Upper lobe of left lung (tissue), 6 donors: ENCODE measurements at regions not wholly inside any gene's neighbourhood (a gene's known extent, or its start where the extent isn't known, plus 50 kb on each side); places are given as distances from the start of the nearest gene placed in this dataset.

ENCODE experiments used
- ATAC-seq, 2 donors: fragments of 200-7000 bp; cut with Tn5 transposase; one replicate each; pipeline ENCODE4 v1.9.1; 2022; ENCODE audit warnings: mild to moderate bottlenecking in 2 of 2, moderate library complexity in 2 of 2; ENCODE audit not compliant: low FRiP score in 2 of 2
- DNase-seq, 2 donors: peaks; one replicate each; pipeline ENCODE4 v3.0.0-alpha.2; 2019 to 2020
- H3K27ac ChIP-seq, 4 donors: fragments of 200-600 bp; sonication (generic); one replicate each; pipeline ENCODE4 v1.5.1; 2016 to 2019
- H3K27me3 ChIP-seq, 4 donors: fragments of 200-600 bp; sonication (generic); one replicate each; pipeline ENCODE4 v1.5.1; 2017 to 2019
- H3K36me3 ChIP-seq, 4 donors: fragments of 200-600 bp; sonication (generic); one replicate each; pipeline ENCODE4 v1.5.1; 2016 to 2019
- H3K4me1 ChIP-seq, 4 donors: fragments of 200-600 bp; sonication (generic); one replicate each; pipeline ENCODE4 v1.5.1; 2018 to 2019
- H3K4me3 ChIP-seq, 4 donors: fragments of 200-600 bp; sonication (generic); one replicate each; pipeline ENCODE4 v1.5.1; 2017 to 2019; ENCODE audit warnings: mild to moderate bottlenecking in 2 of 4, moderate library complexity in 1 of 4
- H3K9me3 ChIP-seq, 4 donors: fragments of 200-600 bp; sonication (generic); one replicate each; pipeline ENCODE4 v1.5.1; 2018 to 2019
- EP300 ChIP-seq, 4 donors: sonication (generic); formaldehyde crosslinking; IDR thresholded peaks; one replicate each; pipeline ENCODE4 v1.5.1; 2017; ENCODE audit warnings: antibody characterized with exemption in 4 of 4, control low read depth in 2 of 4
- POLR2A ChIP-seq, 4 donors: fragments of 450-650 bp; IDR thresholded peaks; one replicate each; pipeline ENCODE4 v1.5.1; 2016 to 2017; ENCODE audit warnings: antibody characterized with exemption in 4 of 4, mild to moderate bottlenecking in 2 of 4
- POLR2AphosphoS5 ChIP-seq, 2 donors: sonication (generic); formaldehyde crosslinking; IDR thresholded peaks; one replicate each; pipeline ENCODE4 v1.5.1; 2017; ENCODE audit warnings: antibody characterized with exemption in 2 of 2
- WGBS, 2 donors: methylation state at CpG; one replicate each; pipeline ENCODE4 v1.1.5; 2017 to 2018; 5-methylcytosine and 5-hydroxymethylcytosine counted together
- small RNA-seq, 4 donors: library from RNA; depleted of rRNA; stranded (forward); fragments of <200 nt; gene quantifications; one replicate each; pipeline ENCODE3, GENCODE V24; 2016
- TF ChIP-seq, protein P1 (sequence below), 6 experiments: fragments of 450-650 bp in 4 of 6; fragments of 200-600 bp in 2 of 6; sonication (generic) in 2 of 6; IDR thresholded peaks; one replicate each; pipeline ENCODE4 v1.5.1; 2016 to 2019; ENCODE audit warnings: antibody characterized with exemption in 6 of 6
- donor health status: DM: no; HTN: no; CAD: no; lungs with moderate emphysema.
- donor health status: DM: no; HTN: yes; CAD: no; lungs with severe emphysema.

DNA sequence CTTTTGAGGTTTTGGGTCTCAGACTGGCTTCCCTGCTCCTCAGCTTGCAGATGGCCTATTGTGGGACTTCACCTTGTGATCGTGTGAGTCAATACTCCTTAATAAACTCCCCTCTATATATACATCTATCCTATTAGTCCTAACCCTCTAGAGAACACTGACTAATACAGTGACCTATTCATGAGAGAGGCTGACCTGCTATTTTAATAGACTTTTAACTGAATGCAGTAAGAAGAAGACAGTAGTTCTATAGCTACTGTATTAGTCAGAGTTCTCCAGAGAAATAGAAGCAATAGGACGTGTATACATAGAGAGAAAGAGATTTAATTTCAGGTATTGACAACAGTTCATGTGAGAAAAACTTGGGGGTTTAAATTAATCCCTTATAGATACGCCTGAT is 53.3 kb upstream of the SMLR1 start:
- H3K4me1 ChIP-seq, result no peaks in the 10 kb centered on the region
- no peaks in the 10 kb centered on the region for H3K27me3 ChIP-seq
- WGBS, 2 donors, result 89 to 91% methylated on average over 3 of the region's 3 CpGs
- no peak for DNase-seq
- no peak for TF ChIP-seq EP300 (IDR thresholded peaks at IDR 0.05)
- TF ChIP-seq, protein P1, sequence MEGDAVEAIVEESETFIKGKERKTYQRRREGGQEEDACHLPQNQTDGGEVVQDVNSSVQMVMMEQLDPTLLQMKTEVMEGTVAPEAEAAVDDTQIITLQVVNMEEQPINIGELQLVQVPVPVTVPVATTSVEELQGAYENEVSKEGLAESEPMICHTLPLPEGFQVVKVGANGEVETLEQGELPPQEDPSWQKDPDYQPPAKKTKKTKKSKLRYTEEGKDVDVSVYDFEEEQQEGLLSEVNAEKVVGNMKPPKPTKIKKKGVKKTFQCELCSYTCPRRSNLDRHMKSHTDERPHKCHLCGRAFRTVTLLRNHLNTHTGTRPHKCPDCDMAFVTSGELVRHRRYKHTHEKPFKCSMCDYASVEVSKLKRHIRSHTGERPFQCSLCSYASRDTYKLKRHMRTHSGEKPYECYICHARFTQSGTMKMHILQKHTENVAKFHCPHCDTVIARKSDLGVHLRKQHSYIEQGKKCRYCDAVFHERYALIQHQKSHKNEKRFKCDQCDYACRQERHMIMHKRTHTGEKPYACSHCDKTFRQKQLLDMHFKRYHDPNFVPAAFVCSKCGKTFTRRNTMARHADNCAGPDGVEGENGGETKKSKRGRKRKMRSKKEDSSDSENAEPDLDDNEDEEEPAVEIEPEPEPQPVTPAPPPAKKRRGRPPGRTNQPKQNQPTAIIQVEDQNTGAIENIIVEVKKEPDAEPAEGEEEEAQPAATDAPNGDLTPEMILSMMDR (IDR thresholded peaks at IDR 0.05), result no peak
- TF ChIP-seq POLR2AphosphoS5 (IDR thresholded peaks at IDR 0.05), result no peak
- TF ChIP-seq POLR2A (IDR thresholded peaks at IDR 0.05), result no peak
- no peaks in the 10 kb centered on the region for H3K36me3 ChIP-seq
- H3K27ac ChIP-seq, result no peak overlapping the region
- H3K4me3 ChIP-seq, result no peak overlapping the region
- no peaks in the 10 kb centered on the region for H3K9me3 ChIP-seq
- no peak for ATAC-seq

DNA sequence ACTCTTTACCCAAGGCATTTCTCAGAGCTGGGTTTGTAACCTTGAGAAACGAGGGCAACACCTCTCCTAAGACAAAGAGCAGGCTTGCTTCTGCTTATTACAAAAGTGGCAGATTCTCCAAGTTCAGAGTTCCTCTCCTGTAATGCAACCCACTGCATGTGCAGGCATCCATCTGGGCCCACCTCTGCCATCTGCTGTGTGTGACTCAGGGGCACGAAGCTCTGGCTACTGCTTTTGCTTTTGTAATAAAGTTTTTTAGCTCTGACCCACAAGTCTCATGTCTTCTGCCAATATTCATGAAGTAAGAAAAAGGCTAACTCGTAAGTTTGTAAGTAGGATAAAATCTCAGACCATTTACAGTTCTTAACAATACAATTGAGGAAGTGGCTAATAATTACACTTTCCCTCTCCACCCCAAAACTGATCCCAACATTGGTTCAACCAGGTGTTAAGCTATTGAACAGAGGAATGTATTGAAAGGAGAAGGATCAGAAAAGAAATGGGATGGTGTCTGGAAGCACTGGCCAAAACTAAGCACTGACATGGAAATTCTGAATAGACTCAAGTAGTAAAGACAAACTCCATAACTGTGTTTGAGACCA is 51.7 kb upstream of the SMLR1 start:
- Histone ChIP-seq H3K27me3 (no peaks in the 10 kb centered on the region), H3K9me3 (no peaks in the 10 kb centered on the region), H3K36me3 (no peaks in the 10 kb centered on the region), H3K4me3 (no peak overlapping the region), H3K27ac (no peak overlapping the region), H3K4me1 (no peaks in the 10 kb centered on the region)
- DNase-seq (no peak), ATAC-seq (no peak)
- 46 to 73% methylated on average over 3 of the region's 3 CpGs for WGBS, 2 donors
- TF ChIP-seq EP300 (IDR thresholded peaks at IDR 0.05) (no peak), POLR2A (IDR thresholded peaks at IDR 0.05) (no peak), POLR2AphosphoS5 (IDR thresholded peaks at IDR 0.05) (no peak)
- TF ChIP-seq, protein P1 (IDR thresholded peaks at IDR 0.05), result no peak

DNA sequence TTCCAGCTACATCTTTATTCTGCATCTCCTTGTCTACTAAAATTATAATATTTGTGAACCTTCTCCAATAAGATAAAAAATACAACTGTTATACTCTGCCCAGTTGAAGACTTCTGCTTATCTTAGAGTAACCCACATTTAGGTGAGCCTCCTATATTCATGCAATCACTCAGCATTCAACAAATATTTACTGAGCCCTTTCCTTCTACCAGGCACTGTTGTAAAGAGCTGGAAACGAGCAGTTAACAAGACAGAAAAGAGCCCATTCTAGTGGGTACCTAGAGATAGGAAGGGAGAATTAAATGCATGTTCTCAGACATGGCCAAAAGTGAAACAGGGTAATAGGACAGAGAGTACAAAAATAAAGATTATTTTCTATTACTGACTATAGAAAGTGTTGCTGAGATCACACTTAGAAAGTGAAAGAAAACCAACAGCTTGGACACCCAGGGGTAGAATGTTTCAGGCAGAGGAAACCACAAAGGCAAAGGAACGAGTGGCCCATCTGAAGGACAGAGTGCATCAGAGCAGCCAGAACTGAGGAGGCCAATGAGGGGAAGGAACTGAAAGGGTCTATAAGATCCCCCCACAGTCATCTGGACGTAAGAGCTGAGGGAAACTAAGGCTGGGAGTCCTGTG is 50.8 kb upstream of the SMLR1 start:
- 27 to 53% methylated on average over 3 of the region's 3 CpGs for WGBS, 2 donors
- ATAC-seq (no peak), DNase-seq (no peak)
- TF ChIP-seq EP300 (IDR thresholded peaks at IDR 0.05) (no peak), POLR2AphosphoS5 (IDR thresholded peaks at IDR 0.05) (no peak), POLR2A (IDR thresholded peaks at IDR 0.05) (no peak)
- TF ChIP-seq, protein P1 (IDR thresholded peaks at IDR 0.05), result no peak
- Histone ChIP-seq H3K36me3 (no peaks in the 10 kb centered on the region), H3K4me1 (no peaks in the 10 kb centered on the region), H3K27me3 (no peaks in the 10 kb centered on the region), H3K9me3 (no peaks in the 10 kb centered on the region), H3K27ac (no peak overlapping the region), H3K4me3 (no peak overlapping the region)

Small RNA genes lying in the stretch of these regions (small RNA-seq; reads per million reads assigned to genes)
- 0 reads per million in 4 donors for gene RF00019
